ENCODE measurements at regions not wholly inside any gene's neighbourhood (a gene's known extent, or its start where the extent isn't known, plus 50 kb on each side); places are given as distances from the start of the nearest gene placed in this dataset.

DNA sequence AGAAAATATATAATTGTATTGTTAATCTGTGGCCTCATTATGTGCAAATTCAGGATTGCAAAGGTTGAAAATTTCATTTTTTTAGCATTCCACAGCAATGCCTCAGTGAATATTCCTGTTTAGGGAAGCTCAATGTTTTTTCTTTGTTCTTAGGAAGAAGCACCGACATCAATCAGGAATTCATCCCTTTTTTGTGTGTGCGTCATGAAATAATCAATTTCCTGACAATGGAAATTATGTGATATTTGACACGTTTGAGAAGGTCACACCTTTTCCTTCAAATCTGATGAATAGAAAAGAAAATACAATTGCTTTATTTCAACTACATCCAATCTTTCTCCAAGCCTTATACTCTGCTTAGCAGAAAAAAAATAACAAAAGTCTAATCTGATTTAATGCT lies 662.8 kb upstream of the FTMT start:
- H3K9me3 Mint-ChIP-seq: no peaks in the 10 kb centered on the region
- DNase-seq (ENCODE audit: extremely low spot score, unreplicated experiment): no peak
- no peak overlapping the region for H3K4me3 Mint-ChIP-seq
- TF ChIP-seq, protein P1, sequence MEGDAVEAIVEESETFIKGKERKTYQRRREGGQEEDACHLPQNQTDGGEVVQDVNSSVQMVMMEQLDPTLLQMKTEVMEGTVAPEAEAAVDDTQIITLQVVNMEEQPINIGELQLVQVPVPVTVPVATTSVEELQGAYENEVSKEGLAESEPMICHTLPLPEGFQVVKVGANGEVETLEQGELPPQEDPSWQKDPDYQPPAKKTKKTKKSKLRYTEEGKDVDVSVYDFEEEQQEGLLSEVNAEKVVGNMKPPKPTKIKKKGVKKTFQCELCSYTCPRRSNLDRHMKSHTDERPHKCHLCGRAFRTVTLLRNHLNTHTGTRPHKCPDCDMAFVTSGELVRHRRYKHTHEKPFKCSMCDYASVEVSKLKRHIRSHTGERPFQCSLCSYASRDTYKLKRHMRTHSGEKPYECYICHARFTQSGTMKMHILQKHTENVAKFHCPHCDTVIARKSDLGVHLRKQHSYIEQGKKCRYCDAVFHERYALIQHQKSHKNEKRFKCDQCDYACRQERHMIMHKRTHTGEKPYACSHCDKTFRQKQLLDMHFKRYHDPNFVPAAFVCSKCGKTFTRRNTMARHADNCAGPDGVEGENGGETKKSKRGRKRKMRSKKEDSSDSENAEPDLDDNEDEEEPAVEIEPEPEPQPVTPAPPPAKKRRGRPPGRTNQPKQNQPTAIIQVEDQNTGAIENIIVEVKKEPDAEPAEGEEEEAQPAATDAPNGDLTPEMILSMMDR (conservative IDR thresholded peaks at IDR 0.05): no peak
- H3K36me3 Mint-ChIP-seq: no peaks in the 10 kb centered on the region
- no peaks in the 10 kb centered on the region for H3K27me3 Mint-ChIP-seq
- no peak overlapping the region for H3K27ac Mint-ChIP-seq
- H3K4me1 Mint-ChIP-seq (ENCODE audit: unreplicated experiment): peaks cover 9% of the 10 kb centered on the region

DNA sequence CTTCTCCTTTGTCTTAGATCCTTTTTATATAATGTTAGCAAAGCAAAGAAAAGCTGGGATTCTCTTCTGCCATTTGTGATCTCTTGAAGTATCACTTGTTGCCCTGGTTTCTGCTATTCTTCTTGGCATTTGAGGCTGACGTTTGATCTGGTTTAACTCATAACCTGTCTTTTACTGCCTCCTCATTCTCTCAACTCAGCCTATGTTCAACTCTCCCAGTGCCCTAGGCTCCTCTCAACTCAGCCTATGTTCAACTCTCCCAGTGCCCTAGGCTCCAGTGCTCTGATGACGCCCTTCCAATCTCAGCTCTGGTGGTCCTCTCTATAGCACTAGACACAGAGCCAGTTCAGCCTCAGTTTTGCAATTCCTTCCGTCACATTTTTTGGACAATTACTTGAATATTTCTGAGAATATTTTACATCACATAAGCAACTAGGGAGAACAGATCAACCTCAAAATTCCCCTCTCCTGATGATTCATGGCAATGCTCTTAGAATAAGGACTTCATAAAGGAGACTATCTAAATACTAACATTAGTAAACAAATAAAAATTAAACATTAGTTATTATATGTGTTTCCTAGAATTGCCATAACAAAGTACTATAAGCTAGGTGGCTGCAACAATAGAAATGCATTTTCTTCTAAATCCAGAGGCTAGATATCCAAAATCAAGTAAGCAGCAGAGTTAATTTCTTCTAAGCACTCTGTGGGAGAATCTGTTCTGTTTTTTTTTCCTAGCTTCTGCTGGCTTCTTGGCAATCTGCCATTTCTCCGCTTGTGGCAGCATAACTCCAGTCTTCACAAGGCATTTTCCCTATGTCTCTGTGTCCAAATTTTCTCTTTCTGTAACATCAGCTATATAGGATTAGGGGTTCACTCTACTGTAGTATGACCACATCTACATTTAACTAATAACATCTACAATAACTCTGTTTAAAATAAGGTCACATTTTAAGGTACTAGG lies 662.1 kb upstream of the FTMT start:
- TF ChIP-seq, protein P1 (conservative IDR thresholded peaks at IDR 0.05): no peak
- no peaks in the 10 kb centered on the region for H3K27me3 Mint-ChIP-seq
- H3K9me3 Mint-ChIP-seq: no peaks in the 10 kb centered on the region
- no peak overlapping the region for H3K27ac Mint-ChIP-seq
- DNase-seq (ENCODE audit: extremely low spot score, unreplicated experiment): no peak
- H3K36me3 Mint-ChIP-seq: no peaks in the 10 kb centered on the region
- peaks cover 9% of the 10 kb centered on the region for H3K4me1 Mint-ChIP-seq (ENCODE audit: unreplicated experiment)
- no peak overlapping the region for H3K4me3 Mint-ChIP-seq

DNA sequence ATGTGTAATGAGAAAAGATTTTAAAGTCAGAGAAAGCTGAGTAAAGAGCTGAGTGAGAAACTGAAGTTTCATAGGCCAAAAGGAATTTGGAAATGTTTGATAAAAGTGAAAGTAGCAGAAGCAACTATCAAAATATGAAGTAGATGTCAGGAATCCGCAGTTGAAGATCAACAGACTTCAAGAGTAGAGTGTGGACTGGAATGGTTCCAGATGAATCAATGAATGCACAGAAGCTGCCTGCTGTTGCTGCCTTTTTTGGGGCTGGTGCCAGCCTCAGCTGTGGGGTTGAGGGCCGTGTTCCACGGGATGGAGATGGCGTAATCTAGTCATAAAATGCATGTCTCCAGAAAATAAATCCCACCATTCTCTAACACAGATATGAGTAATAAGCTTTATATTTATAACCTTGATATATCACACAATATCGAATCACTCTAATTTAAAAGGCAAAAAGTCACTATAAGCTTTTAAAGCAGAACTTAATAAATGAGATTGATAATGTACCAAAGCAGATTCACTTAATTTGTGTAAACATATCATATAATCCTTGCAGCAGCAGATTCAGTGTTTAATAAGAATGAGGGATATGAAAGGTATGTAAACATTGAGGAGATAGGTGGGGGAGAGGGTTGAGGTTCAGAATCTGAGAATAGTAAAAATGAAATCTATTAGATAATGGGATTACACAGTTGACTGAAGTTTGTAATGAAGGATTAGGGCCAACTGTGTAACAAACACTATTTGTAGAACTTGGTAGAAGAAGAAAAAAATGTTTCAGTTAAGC lies 652.3 kb upstream of the FTMT start:
- no peak overlapping the region for H3K4me3 Mint-ChIP-seq
- no peaks in the 10 kb centered on the region for H3K36me3 Mint-ChIP-seq
- H3K4me1 Mint-ChIP-seq (ENCODE audit: unreplicated experiment): no peaks in the 10 kb centered on the region
- no peak overlapping the region for H3K27ac Mint-ChIP-seq
- DNase-seq (ENCODE audit: extremely low spot score, unreplicated experiment): no peak
- H3K9me3 Mint-ChIP-seq: no peaks in the 10 kb centered on the region
- TF ChIP-seq, protein P1 (conservative IDR thresholded peaks at IDR 0.05): no peak
- no peaks in the 10 kb centered on the region for H3K27me3 Mint-ChIP-seq

DNA sequence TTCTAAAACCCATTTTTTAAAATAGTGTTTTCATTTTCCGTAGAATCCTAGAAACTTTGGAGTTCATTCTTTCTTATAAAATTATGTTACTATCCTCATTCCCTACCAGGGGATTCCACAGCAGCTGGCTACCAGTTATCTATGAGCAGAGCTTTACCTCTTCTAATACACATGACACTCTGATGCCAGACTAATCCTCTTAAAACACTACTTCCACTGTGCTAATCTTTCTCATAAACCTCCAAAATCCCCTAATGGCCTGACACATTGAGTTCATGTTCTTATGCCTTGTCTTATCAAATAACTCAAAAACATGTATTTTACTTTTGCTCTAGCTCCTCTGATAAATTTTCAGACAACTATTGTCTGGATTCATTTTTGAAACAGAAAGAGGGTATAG lies 633.6 kb upstream of the FTMT start:
- no peaks in the 10 kb centered on the region for H3K4me1 Mint-ChIP-seq (ENCODE audit: unreplicated experiment)

DNA sequence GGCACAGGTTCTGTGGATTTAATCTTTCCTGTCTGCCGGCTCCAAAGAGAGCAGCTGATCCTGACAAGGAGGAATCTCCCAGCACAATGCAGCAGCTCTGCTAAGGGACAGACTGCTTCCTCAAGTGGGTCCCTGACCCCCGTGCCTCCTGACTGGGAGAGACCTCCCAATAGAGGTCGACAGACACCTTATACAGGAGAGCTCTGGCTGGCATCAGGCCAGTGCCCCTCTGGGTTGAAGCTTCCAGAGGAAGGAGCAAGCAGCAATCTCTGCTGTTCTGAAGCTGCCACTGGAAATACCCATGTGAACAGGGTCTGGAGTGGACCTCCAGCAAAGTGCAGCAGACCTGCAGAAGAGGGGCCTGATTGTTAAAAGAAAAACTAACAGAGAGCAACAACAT lies 630.2 kb upstream of the FTMT start:
- H3K4me1 Mint-ChIP-seq (ENCODE audit: unreplicated experiment): no peaks in the 10 kb centered on the region
- TF ChIP-seq, protein P1 (conservative IDR thresholded peaks at IDR 0.05): no peak
- no peak for DNase-seq (ENCODE audit: extremely low spot score, unreplicated experiment)
- no peak overlapping the region for H3K4me3 Mint-ChIP-seq
- H3K27ac Mint-ChIP-seq: no peak overlapping the region
- H3K9me3 Mint-ChIP-seq: no peaks in the 10 kb centered on the region
- H3K27me3 Mint-ChIP-seq: no peaks in the 10 kb centered on the region
- H3K36me3 Mint-ChIP-seq: no peaks in the 10 kb centered on the region

More for the DNA sequence above, 633.6 kb upstream of the FTMT start:
- no peak for DNase-seq (ENCODE audit: extremely low spot score, unreplicated experiment)
- Mint-ChIP-seq H3K9me3 (no peaks in the 10 kb centered on the region), H3K27ac (no peak overlapping the region), H3K27me3 (no peaks in the 10 kb centered on the region), H3K36me3 (no peaks in the 10 kb centered on the region), H3K4me3 (no peak overlapping the region)
- TF ChIP-seq, protein P1 (conservative IDR thresholded peaks at IDR 0.05): no peak
